ENCODE measurements at regions not wholly inside any gene's neighbourhood (a gene's known extent, or its start where the extent isn't known, plus 50 kb on each side); places are given as distances from the start of the nearest gene placed in this dataset.
"Not testable (repeated sequence)": the region's sequence is repeated elsewhere in the genome, so short reads cannot be mapped to it uniquely, and the experiment has no call there.

GRCh38 chr12:33125755-33126154 lies 229.2 kb upstream of the PKP2 start:
- Histone ChIP-seq H3K36me3 (no peaks in the 10 kb centered on the region), H3K27me3 (no peaks in the 10 kb centered on the region), H3K4me3 (no peak overlapping the region), H3K27ac (no peak overlapping the region), H3K4me1 (no peaks in the 10 kb centered on the region), H3K9me3 (no peaks in the 10 kb centered on the region)
- DNase-seq (ENCODE audit: low spot score in 2 of 2): no peak
- no peak for TF ChIP-seq CTCF (IDR thresholded peaks at IDR 0.05)
- intact Hi-C loops (cut with DNase I; ENCODE audit: low total_unique reads): no loop called here

- intact Hi-C loops (cut with DNase I; ENCODE audit: low total_unique reads): loop anchor here (10.0 kb wide), 1 partner anchor 131 kb away; no protein-coding TSS in a partner anchor
- no peaks in the 10 kb centered on the region for H3K9me3 ChIP-seq
- TF ChIP-seq POLR2A (IDR thresholded peaks at IDR 0.05) (no peak), CTCF (IDR thresholded peaks at IDR 0.05) (no peak), POLR2AphosphoS5 (IDR thresholded peaks at IDR 0.05) (no peak)
- no peak for DNase-seq (ENCODE audit: low spot score in 2 of 2)
- H3K27ac ChIP-seq: no peak overlapping the region
- H3K4me3 ChIP-seq: no peak overlapping the region
- no peaks in the 10 kb centered on the region for H3K36me3 ChIP-seq
- no peaks in the 10 kb centered on the region for H3K27me3 ChIP-seq
- H3K4me1 ChIP-seq: no peaks in the 10 kb centered on the region
Observed at GRCh38 chr12:33116284-33116683, 219.7 kb upstream of the PKP2 start.

GRCh38 chr12:33115716-33116115 lies 219.1 kb upstream of the PKP2 start:
- DNase-seq (ENCODE audit: low spot score in 2 of 2): no peak
- Histone ChIP-seq H3K9me3 (no peaks in the 10 kb centered on the region), H3K36me3 (no peaks in the 10 kb centered on the region), H3K4me1 (no peaks in the 10 kb centered on the region), H3K27me3 (no peaks in the 10 kb centered on the region), H3K27ac (no peak overlapping the region), H3K4me3 (no peak overlapping the region)
- TF ChIP-seq POLR2AphosphoS5 (IDR thresholded peaks at IDR 0.05) (no peak), CTCF (IDR thresholded peaks at IDR 0.05) (no peak), POLR2A (IDR thresholded peaks at IDR 0.05) (no peak)
- intact Hi-C loops (cut with DNase I; ENCODE audit: low total_unique reads): loop anchor here (10.0 kb wide), 1 partner anchor 131 kb away; no protein-coding TSS in a partner anchor

- no peak for DNase-seq (ENCODE audit: low spot score in 2 of 2)
- Histone ChIP-seq H3K27me3 (no peaks in the 10 kb centered on the region), H3K9me3 (peaks cover 0 to 3% of the 10 kb centered on the region in 2 donors), H3K27ac (no peak overlapping the region), H3K36me3 (no peaks in the 10 kb centered on the region), H3K4me1 (no peaks in the 10 kb centered on the region), H3K4me3 (no peak overlapping the region)
- TF ChIP-seq POLR2AphosphoS5 (IDR thresholded peaks at IDR 0.05) (no peak), CTCF (IDR thresholded peaks at IDR 0.05) (no peak), POLR2A (IDR thresholded peaks at IDR 0.05) (no peak)
- intact Hi-C loops (cut with DNase I; ENCODE audit: low total_unique reads): loop anchor here (10.0 kb wide), 1 partner anchor 127 kb away; no protein-coding TSS in a partner anchor
Observed at GRCh38 chr12:33111850-33112249, 215.3 kb upstream of the PKP2 start.

GRCh38 chr12:33107827-33108226 lies 211.2 kb upstream of the PKP2 start:
- H3K4me1 ChIP-seq; H3K9me3 ChIP-seq; H3K27me3 ChIP-seq; H3K36me3 ChIP-seq; H3K4me3 ChIP-seq; H3K27ac ChIP-seq; DNase-seq (ENCODE audit: low spot score in 2 of 2); intact Hi-C loops (cut with DNase I; ENCODE audit: low total_unique reads): not testable (repeated sequence)

- no peaks in the 10 kb centered on the region for H3K27me3 ChIP-seq
- H3K36me3 ChIP-seq: no peaks in the 10 kb centered on the region
- H3K4me1 ChIP-seq: no peaks in the 10 kb centered on the region
- no peak for DNase-seq (ENCODE audit: low spot score in 2 of 2)
- TF ChIP-seq POLR2AphosphoS5 (IDR thresholded peaks at IDR 0.05) (no peak), CTCF (IDR thresholded peaks at IDR 0.05) (no peak), POLR2A (IDR thresholded peaks at IDR 0.05) (no peak)
- no peaks in the 10 kb centered on the region for H3K9me3 ChIP-seq
- intact Hi-C loops (cut with DNase I; ENCODE audit: low total_unique reads): no loop called here
- no peak overlapping the region for H3K4me3 ChIP-seq
- H3K27ac ChIP-seq: no peak overlapping the region
Observed at GRCh38 chr12:33093534-33093933, 197.0 kb upstream of the PKP2 start.

GRCh38 chr12:33087876-33088275 lies 191.3 kb upstream of the PKP2 start:
- H3K36me3 ChIP-seq; DNase-seq (ENCODE audit: low spot score in 2 of 2); H3K4me1 ChIP-seq; H3K27me3 ChIP-seq; H3K4me3 ChIP-seq; H3K9me3 ChIP-seq; H3K27ac ChIP-seq; intact Hi-C loops (cut with DNase I; ENCODE audit: low total_unique reads): not testable (repeated sequence)

- H3K4me1 ChIP-seq; H3K27ac ChIP-seq; intact Hi-C loops (cut with DNase I; ENCODE audit: low total_unique reads); H3K4me3 ChIP-seq; DNase-seq (ENCODE audit: low spot score in 2 of 2); H3K36me3 ChIP-seq; H3K27me3 ChIP-seq: not testable (repeated sequence)
- peaks cover 0 to 11% of the 10 kb centered on the region in 2 donors for H3K9me3 ChIP-seq
Observed at GRCh38 chr12:33076401-33076800, 179.8 kb upstream of the PKP2 start.
